ENCODE measurements at regions not wholly inside any gene's neighbourhood (a gene's known extent, or its start where the extent isn't known, plus 50 kb on each side); places are given as distances from the start of the nearest gene placed in this dataset.

DNA sequence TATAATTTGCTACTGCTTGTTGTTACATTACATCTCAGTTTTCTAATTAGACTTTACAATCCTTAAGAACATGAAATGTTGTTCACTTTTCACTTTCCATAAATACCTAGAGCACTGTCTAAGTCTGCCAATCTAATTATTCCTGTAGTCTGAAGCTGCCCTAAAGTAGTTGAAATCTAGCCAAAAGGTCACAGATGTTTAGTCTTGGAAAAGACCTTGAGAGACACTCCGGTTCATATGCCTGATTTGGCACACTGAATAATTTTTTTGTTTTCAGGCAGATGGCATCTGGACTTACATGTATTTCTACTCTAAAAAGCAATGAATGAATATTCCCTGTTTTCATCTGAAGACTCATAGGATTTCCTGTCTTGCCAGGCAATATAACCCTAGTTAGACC is 359.1 kb downstream of the ANKRD7 start:
- Histone ChIP-seq H3K27me3 (no peaks in the 10 kb centered on the region), H3K4me1 (no peaks in the 10 kb centered on the region), H3K36me3 (no peaks in the 10 kb centered on the region), H3K9me3 (no peaks in the 10 kb centered on the region), H3K4me3 (no peak overlapping the region), H3K27ac (no peak overlapping the region)
- intact Hi-C loops (cut with DNase I): no loop called here
- TF ChIP-seq POLR2A (IDR thresholded peaks at IDR 0.05) (no peak), POLR2AphosphoS5 (IDR thresholded peaks at IDR 0.05; ENCODE audit: insufficient read depth in 1 of 2, low read depth in 1 of 2) (no peak), CTCF (IDR thresholded peaks at IDR 0.05) (no peak)
- DNase-seq (ENCODE audit: extremely low spot score in 2 of 2): no peak

DNA sequence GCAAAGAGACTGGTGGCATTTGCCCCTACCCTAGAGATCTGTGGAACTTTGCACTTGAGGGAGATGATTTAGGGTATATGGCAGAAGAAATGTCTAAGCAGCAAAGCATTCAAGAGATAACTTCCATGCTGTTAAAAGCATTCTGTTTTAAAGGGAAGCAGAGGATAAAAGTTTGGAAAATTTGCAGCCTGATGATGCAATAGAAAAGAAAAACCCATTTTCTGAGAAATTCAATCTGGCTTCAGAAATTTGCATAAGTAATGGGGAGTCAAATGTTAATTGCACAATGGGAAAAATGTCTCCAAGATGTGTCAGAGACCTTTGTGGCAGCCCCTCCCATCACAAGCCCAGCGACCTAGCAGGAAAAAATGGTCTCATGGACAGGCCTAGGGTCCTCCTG is 361.7 kb downstream of the ANKRD7 start:
- no peaks in the 10 kb centered on the region for H3K27me3 ChIP-seq
- no peaks in the 10 kb centered on the region for H3K4me1 ChIP-seq
- H3K9me3 ChIP-seq: no peaks in the 10 kb centered on the region
- intact Hi-C loops (cut with DNase I): loop anchor here (5.0 kb wide), 1 partner anchor 1476 kb away; no protein-coding TSS in a partner anchor
- TF ChIP-seq POLR2AphosphoS5 (IDR thresholded peaks at IDR 0.05; ENCODE audit: insufficient read depth in 1 of 2, low read depth in 1 of 2): no peak
- no peak overlapping the region for H3K4me3 ChIP-seq
- peak overlapping the region; percentile 24 for H3K27ac ChIP-seq
- no peaks in the 10 kb centered on the region for H3K36me3 ChIP-seq
- DNase-seq (ENCODE audit: extremely low spot score in 2 of 2): no peak

- H3K9me3 ChIP-seq: no peaks in the 10 kb centered on the region
- intact Hi-C loops (cut with DNase I): no loop called here
- no peak overlapping the region for H3K27ac ChIP-seq
- H3K27me3 ChIP-seq: no peaks in the 10 kb centered on the region
- no peak for DNase-seq (ENCODE audit: extremely low spot score in 2 of 2)
- no peak for TF ChIP-seq POLR2A (IDR thresholded peaks at IDR 0.05)
- TF ChIP-seq POLR2AphosphoS5 (IDR thresholded peaks at IDR 0.05; ENCODE audit: insufficient read depth in 1 of 2, low read depth in 1 of 2): no peak
- no peak for TF ChIP-seq CTCF (IDR thresholded peaks at IDR 0.05)
- H3K4me3 ChIP-seq: no peak overlapping the region
- no peaks in the 10 kb centered on the region for H3K36me3 ChIP-seq
- no peaks in the 10 kb centered on the region for H3K4me1 ChIP-seq
These were observed 365.6 kb downstream of the ANKRD7 start for GRCh38 chr7:118590107-118590506.

GRCh38 chr7:118602090-118602489 is 377.6 kb downstream of the ANKRD7 start:
- intact Hi-C loops (cut with DNase I): no loop called here
- no peak overlapping the region for H3K27ac ChIP-seq
- H3K9me3 ChIP-seq: no peaks in the 10 kb centered on the region
- H3K4me1 ChIP-seq: no peaks in the 10 kb centered on the region
- no peak for DNase-seq (ENCODE audit: extremely low spot score in 2 of 2)
- no peaks in the 10 kb centered on the region for H3K27me3 ChIP-seq
- TF ChIP-seq CTCF (IDR thresholded peaks at IDR 0.05) (no peak), POLR2AphosphoS5 (IDR thresholded peaks at IDR 0.05; ENCODE audit: insufficient read depth in 1 of 2, low read depth in 1 of 2) (no peak), POLR2A (IDR thresholded peaks at IDR 0.05) (no peak)
- H3K36me3 ChIP-seq: no peaks in the 10 kb centered on the region
- no peak overlapping the region for H3K4me3 ChIP-seq

- no peaks in the 10 kb centered on the region for H3K36me3 ChIP-seq
- H3K4me1 ChIP-seq: no peaks in the 10 kb centered on the region
- DNase-seq (ENCODE audit: extremely low spot score in 2 of 2): no peak
- intact Hi-C loops (cut with DNase I): no loop called here
- H3K4me3 ChIP-seq: no peak overlapping the region
- H3K9me3 ChIP-seq: no peaks in the 10 kb centered on the region
- no peak for TF ChIP-seq POLR2A (IDR thresholded peaks at IDR 0.05)
- no peak overlapping the region for H3K27ac ChIP-seq
- H3K27me3 ChIP-seq: no peaks in the 10 kb centered on the region
These were observed 382.1 kb downstream of the ANKRD7 start for GRCh38 chr7:118606602-118607001.

- intact Hi-C loops (cut with DNase I): no loop called here
- no peak for TF ChIP-seq POLR2AphosphoS5 (IDR thresholded peaks at IDR 0.05; ENCODE audit: insufficient read depth in 1 of 2, low read depth in 1 of 2)
- TF ChIP-seq CTCF (IDR thresholded peaks at IDR 0.05): no peak
These were observed 384.7 kb downstream of the ANKRD7 start for GRCh38 chr7:118609207-118609606.

More at GRCh38 chr7:118609207-118609606, 384.7 kb downstream of the ANKRD7 start:
- no peak overlapping the region for H3K27ac ChIP-seq
- no peak for DNase-seq (ENCODE audit: extremely low spot score in 2 of 2)
- no peaks in the 10 kb centered on the region for H3K36me3 ChIP-seq
- H3K4me1 ChIP-seq: no peaks in the 10 kb centered on the region
- H3K4me3 ChIP-seq: no peak overlapping the region
- H3K9me3 ChIP-seq: no peaks in the 10 kb centered on the region
- H3K27me3 ChIP-seq: no peaks in the 10 kb centered on the region

Measured in vagina (tissue), 2 donors.